GM12864 (cell line): ENCODE measurements at regions not wholly inside any gene's neighbourhood (a gene's known extent, or its start where the extent isn't known, plus 50 kb on each side); places are given as distances from the start of the nearest gene placed in this dataset.

Experiments
- DNase-seq: peaks from one replicate; pipeline ENCODE4 v3.0.0-alpha.2; 2011; ENCODE audit warnings: low read depth
- H3K4me3 ChIP-seq: 2 replicates; pipeline ENCODE4 v1.5.1; 2011; ENCODE audit warnings: mild to moderate bottlenecking, low read depth, low read length, control low read depth
- CTCF ChIP-seq: IDR thresholded peaks from 2 replicates; pipeline ENCODE4 v1.5.1; 2011; ENCODE audit warnings: low read depth, mild to moderate bottlenecking, moderate library complexity, low read length, control low read depth, inconsistent platforms; ENCODE audit errors: missing control alignments

- TF ChIP-seq CTCF, result no peak
Measured at GRCh38 chr2:193687195-193687594, 1492.5 kb upstream of the TMEFF2 start.

DNA sequence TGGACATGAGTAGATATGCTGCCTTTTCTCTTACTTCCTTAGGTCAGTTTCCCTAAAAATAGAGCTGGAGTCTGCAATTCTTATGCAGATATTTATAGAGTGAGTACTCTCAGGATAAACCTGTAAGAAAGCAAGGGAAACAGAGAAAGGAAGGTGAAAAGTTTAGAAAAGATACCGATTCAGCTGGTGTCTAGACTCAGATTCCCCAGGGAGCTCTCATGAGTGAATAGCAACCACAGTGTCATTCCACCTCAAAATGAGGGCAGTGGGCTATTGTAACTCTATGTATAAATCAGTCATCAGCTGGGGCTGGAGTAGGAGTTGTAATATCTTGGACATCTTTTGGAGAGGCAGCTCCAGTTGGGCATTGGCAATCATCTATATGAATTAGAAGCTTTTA lies 1485.1 kb upstream of the TMEFF2 start:
- no peak for TF ChIP-seq CTCF
- no peak for DNase-seq
- H3K4me3 ChIP-seq, result no peak overlapping the region

More at GRCh38 chr2:193687195-193687594, 1492.5 kb upstream of the TMEFF2 start:
- H3K4me3 ChIP-seq, result no peak overlapping the region
- no peak for DNase-seq

DNA sequence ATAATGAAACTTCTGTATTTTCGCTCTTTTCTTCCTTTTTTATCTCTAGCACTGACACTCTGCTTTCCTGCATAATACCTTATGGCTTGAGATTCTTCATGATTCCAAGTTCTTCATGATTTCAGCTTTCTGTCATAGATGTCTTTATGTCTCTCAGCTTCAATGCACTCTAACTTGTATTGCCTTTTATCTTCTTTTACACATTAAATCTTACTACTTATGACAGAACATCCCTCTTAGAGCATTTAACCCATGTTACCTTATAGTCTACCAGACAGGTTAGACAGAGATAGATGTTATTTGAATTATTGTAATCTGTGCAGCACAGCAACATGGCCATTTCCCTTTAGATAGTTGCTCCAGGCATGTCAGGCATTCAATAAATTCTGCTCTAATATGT lies 1475.7 kb upstream of the TMEFF2 start:
- no peak for TF ChIP-seq CTCF
- DNase-seq, result no peak

DNA sequence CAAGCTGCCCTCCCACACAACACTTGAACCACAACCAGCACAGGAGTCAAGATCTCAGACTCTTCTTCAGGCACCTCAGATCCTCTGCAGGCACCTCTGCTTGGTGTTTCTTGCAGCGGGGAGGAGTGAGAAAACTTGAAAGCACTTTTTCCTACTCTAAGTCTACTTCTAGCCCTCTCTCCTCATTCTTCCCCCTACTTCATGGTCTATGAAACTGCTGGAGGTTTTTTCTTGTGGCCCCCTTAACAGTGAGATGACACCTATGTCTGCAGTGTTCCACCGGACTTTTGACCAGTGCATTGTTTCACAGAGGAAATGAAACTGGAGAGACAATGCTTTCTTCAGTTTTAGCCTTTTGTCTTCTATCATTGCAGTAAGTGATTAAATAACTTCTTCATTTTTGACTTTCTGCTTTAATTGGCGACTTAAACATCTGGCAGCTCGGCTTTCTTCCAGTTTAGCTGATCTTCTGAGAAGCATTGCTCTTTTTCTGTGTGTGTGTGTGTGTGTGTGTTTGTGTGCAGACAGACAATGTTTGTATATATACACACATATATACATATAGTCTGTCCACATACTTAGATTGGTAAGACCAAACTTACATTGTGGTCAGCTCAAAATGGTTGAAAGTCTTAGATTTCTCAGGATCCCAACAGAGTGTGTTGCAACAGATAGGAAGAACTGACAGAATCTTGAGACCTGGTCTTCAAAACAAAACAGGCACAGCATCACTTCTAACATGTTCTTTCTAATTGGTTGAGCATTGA lies 1474.0 kb upstream of the TMEFF2 start:
- H3K4me3 ChIP-seq, result no peak overlapping the region
- no peak for DNase-seq
- no peak for TF ChIP-seq CTCF

More for the DNA sequence above, 1475.7 kb upstream of the TMEFF2 start:
- no peak overlapping the region for H3K4me3 ChIP-seq

GRCh38 chr2:193627927-193628272 lies 1433.2 kb upstream of the TMEFF2 start:
- TF ChIP-seq CTCF, result no peak
- no peak overlapping the region for H3K4me3 ChIP-seq
- DNase-seq, result no peak

DNA sequence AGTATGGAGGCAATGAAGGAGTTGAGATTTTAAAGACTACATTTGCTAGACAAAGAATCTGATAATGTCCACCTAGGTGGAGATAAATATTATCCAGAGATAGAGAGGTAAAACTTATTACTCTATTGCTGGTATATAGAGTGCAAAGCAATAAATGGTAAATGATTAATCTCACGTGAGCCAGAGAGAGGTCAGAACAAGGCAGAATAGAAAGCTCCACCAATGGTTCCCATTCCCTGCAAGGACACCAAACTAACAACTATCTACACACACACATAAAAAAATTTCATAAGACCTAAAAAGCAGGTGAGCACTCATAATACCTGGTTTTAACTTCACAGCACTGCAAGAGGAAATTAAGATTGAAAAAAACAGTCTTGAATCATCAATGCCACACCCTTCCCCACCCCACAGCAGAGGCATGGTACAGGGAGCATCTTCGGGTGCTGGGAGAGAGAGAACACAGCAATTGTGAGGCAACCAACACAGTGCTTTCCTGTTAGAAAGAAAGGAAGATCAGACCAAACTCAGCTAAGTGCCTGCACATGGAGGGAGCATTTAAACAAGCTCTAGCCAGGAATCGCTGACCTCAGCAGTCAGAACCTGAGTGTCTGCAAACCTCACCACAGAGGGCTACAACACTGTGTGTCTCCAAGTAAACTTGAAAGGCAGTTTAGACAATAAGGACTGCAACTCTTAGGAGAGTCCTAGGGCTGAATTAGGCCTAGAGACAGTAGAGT lies 1432.6 kb upstream of the TMEFF2 start:
- no peak overlapping the region for H3K4me3 ChIP-seq
- no peak for TF ChIP-seq CTCF
- no peak for DNase-seq
